A673 (cell line): ENCODE measurements at regions not wholly inside any gene's neighbourhood (a gene's known extent, or its start where the extent isn't known, plus 50 kb on each side); places are given as distances from the start of the nearest gene placed in this dataset.

Experiments
- EZH2 ChIP-seq: fragments of 200-600 bp; sonication (generic); IDR thresholded peaks from 2 replicates; pipeline ENCODE4 v1.6.1; 2017; ENCODE audit warnings: borderline replicate concordance, low read depth, mild to moderate bottlenecking, mixed read lengths, antibody characterized with exemption, low read length; ENCODE audit not compliant: poor library complexity, severe bottlenecking
- TF ChIP-seq, protein P1 (sequence below): fragments of 300-800, 200-600 bp; sonication (generic); conservative IDR thresholded peaks from 2 replicates; pipeline ENCODE4 v1.5.1; 2017; ENCODE audit warnings: low read depth, mild to moderate bottlenecking, antibody characterized with exemption, low read length, moderate library complexity, mixed read lengths

DNA sequence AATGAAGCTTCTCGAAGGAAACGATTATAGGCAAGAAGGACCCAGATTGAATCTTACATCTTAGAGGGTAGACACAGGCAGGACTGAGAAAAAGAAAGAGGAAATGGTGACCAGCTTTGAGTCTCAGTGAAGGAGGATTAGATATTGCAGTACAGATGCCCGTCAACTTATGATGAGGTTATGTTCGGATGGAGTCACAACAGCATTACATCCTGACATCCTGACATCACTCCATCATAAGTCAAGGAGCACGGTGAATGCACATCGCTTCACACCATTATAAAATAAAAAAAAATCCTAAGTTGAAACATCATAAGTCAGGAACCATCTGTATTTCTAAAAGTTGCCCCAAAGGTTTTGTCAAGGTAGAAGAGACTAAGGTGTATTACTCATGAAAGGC lies 312.3 kb upstream of the PLXNA2 start:
- TF ChIP-seq, protein P1, sequence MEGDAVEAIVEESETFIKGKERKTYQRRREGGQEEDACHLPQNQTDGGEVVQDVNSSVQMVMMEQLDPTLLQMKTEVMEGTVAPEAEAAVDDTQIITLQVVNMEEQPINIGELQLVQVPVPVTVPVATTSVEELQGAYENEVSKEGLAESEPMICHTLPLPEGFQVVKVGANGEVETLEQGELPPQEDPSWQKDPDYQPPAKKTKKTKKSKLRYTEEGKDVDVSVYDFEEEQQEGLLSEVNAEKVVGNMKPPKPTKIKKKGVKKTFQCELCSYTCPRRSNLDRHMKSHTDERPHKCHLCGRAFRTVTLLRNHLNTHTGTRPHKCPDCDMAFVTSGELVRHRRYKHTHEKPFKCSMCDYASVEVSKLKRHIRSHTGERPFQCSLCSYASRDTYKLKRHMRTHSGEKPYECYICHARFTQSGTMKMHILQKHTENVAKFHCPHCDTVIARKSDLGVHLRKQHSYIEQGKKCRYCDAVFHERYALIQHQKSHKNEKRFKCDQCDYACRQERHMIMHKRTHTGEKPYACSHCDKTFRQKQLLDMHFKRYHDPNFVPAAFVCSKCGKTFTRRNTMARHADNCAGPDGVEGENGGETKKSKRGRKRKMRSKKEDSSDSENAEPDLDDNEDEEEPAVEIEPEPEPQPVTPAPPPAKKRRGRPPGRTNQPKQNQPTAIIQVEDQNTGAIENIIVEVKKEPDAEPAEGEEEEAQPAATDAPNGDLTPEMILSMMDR: no peak
- TF ChIP-seq EZH2: no peak
